Prostate gland (tissue), 2 donors: ENCODE measurements at regions not wholly inside any gene's neighbourhood (a gene's known extent, or its start where the extent isn't known, plus 50 kb on each side); places are given as distances from the start of the nearest gene placed in this dataset.

ENCODE experiments used
- POLR2A ChIP-seq: fragments of 450-650 bp; IDR thresholded peaks from one replicate; pipeline ENCODE4 v1.6.1; 2016; ENCODE audit warnings: antibody characterized with exemption, mild to moderate bottlenecking
- POLR2AphosphoS5 ChIP-seq: sonication (generic); formaldehyde crosslinking; IDR thresholded peaks from one replicate; pipeline ENCODE4 v1.6.1; 2017; ENCODE audit warnings: antibody characterized with exemption
- TF ChIP-seq, protein P1 (sequence below), 4 experiments: fragments of 200-600 bp in 2 of 4; fragments of 450-650 bp in 2 of 4; sonication (generic) in 2 of 4; IDR thresholded peaks; 1 replicate in 3 of 4; 2 replicates in 1 of 4; pipeline ENCODE4 v1.5.1; 2016 to 2019; ENCODE audit warnings: antibody characterized with exemption in 4 of 4, mild to moderate bottlenecking in 2 of 4, moderate library complexity in 2 of 4

- TF ChIP-seq POLR2A, result no peak
- no peak for TF ChIP-seq POLR2AphosphoS5
- TF ChIP-seq, protein P1, sequence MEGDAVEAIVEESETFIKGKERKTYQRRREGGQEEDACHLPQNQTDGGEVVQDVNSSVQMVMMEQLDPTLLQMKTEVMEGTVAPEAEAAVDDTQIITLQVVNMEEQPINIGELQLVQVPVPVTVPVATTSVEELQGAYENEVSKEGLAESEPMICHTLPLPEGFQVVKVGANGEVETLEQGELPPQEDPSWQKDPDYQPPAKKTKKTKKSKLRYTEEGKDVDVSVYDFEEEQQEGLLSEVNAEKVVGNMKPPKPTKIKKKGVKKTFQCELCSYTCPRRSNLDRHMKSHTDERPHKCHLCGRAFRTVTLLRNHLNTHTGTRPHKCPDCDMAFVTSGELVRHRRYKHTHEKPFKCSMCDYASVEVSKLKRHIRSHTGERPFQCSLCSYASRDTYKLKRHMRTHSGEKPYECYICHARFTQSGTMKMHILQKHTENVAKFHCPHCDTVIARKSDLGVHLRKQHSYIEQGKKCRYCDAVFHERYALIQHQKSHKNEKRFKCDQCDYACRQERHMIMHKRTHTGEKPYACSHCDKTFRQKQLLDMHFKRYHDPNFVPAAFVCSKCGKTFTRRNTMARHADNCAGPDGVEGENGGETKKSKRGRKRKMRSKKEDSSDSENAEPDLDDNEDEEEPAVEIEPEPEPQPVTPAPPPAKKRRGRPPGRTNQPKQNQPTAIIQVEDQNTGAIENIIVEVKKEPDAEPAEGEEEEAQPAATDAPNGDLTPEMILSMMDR (IDR thresholded peaks at IDR 0.05), result no peak
These were observed 199.7 kb downstream of the FAT3 start for GRCh38 chr11:92424281-92424680.
